BJ (cell line): ENCODE measurements at regions not wholly inside any gene's neighbourhood (a gene's known extent, or its start where the extent isn't known, plus 50 kb on each side); places are given as distances from the start of the nearest gene placed in this dataset.

Experiments used
- CTCF ChIA-PET: fragments of 350-600 bp; formaldehyde crosslinking; extraction: SDS; loops from one replicate; lab custom pipeline; 2021; ENCODE audit warnings: antibody characterized with exemption, inconsistent platforms; lab: Yijun Ruan, JAX
- POLR2A ChIA-PET: fragments of 300-600 bp; sonication (Branson Sonifier 250); formaldehyde crosslinking; extraction: SDS; loops from one replicate; lab custom pipeline; 2021; ENCODE audit warnings: antibody characterized with exemption; lab: Charles Lee
- DNase-seq: peaks from one replicate; pipeline ENCODE4 v3.0.0-alpha.2; 2011; ENCODE audit warnings: low read depth
- H3K27me3 ChIP-seq: 2 replicates; pipeline ENCODE4 v1.6.0; 2011; ENCODE audit warnings: low read length; ENCODE audit not compliant: control insufficient read depth, insufficient read depth
- H3K36me3 ChIP-seq: 2 replicates; pipeline ENCODE4 v1.5.1; 2011; ENCODE audit warnings: low read length; ENCODE audit not compliant: control insufficient read depth, insufficient read depth
- H3K4me3 ChIP-seq: 2 replicates; pipeline ENCODE4 v1.5.1; 2011; ENCODE audit warnings: low read depth, mild to moderate bottlenecking, control low read depth, low read length
- CTCF ChIP-seq: IDR thresholded peaks from 2 replicates; pipeline ENCODE4 v1.5.1; 2011; ENCODE audit warnings: low read depth, mild to moderate bottlenecking, control low read depth, inconsistent platforms, low read length, moderate library complexity; ENCODE audit not compliant: insufficient read depth

- CTCF ChIA-PET, result no interaction called here
- Histone ChIP-seq H3K4me3 (no peak overlapping the region), H3K27me3 (peaks cover 3% of the 10 kb centered on the region; the same call in 1 of the 2 replicates), H3K36me3 (no peaks in the 10 kb centered on the region)
- DNase-seq, result no peak
- POLR2A ChIA-PET, result interaction anchor here (0.5 kb wide), 1 partner anchor 672 kb away, joined by 4 read pairs; no protein-coding TSS in a partner anchor
- no peak for TF ChIP-seq CTCF
These were observed 350.7 kb upstream of the ZMIZ1 start for GRCh38 chr10:78718032-78718572.

- DNase-seq, result no peak
- no peak for TF ChIP-seq CTCF
- Histone ChIP-seq H3K4me3 (no peak overlapping the region), H3K36me3 (no peaks in the 10 kb centered on the region), H3K27me3 (peaks cover 8% of the 10 kb centered on the region)
- POLR2A ChIA-PET, result no interaction called here
- CTCF ChIA-PET, result no interaction called here
These were observed 349.5 kb upstream of the ZMIZ1 start for GRCh38 chr10:78719276-78719675.

- DNase-seq, result no peak
- CTCF ChIA-PET, result no interaction called here
- POLR2A ChIA-PET, result no interaction called here
- H3K4me3 ChIP-seq, result no peak overlapping the region
- TF ChIP-seq CTCF, result no peak
- H3K27me3 ChIP-seq, result peaks cover 12% of the 10 kb centered on the region
- H3K36me3 ChIP-seq, result no peaks in the 10 kb centered on the region
These were observed 348.7 kb upstream of the ZMIZ1 start for GRCh38 chr10:78720091-78720490.

GRCh38 chr10:78721231-78721630 is 347.5 kb upstream of the ZMIZ1 start:
- no peaks in the 10 kb centered on the region for H3K36me3 ChIP-seq
- ChIA-PET CTCF (interaction anchor here (1.4 kb wide), 1 partner anchor 12 kb away, joined by 3 read pairs; no protein-coding TSS in a partner anchor), POLR2A (no interaction called here)
- H3K27me3 ChIP-seq, result peaks cover 19% of the 10 kb centered on the region
- no peak for TF ChIP-seq CTCF
- DNase-seq, result no peak
- no peak overlapping the region for H3K4me3 ChIP-seq

GRCh38 chr10:78724846-78725245 is 343.9 kb upstream of the ZMIZ1 start:
- POLR2A ChIA-PET, result no interaction called here
- H3K36me3 ChIP-seq, result no peaks in the 10 kb centered on the region
- DNase-seq, result no peak
- no peak overlapping the region for H3K4me3 ChIP-seq
- CTCF ChIA-PET, result interaction anchor here (0.9 kb wide), 1 partner anchor 24 kb away, joined by 3 read pairs; no protein-coding TSS in a partner anchor
- peaks cover 28% of the 10 kb centered on the region for H3K27me3 ChIP-seq
- no peak for TF ChIP-seq CTCF
